Stimulated activated CD4-positive, alpha-beta T cell treated with anti-CD3 and anti-CD28 coated beads, TNF-alpha, amount 100 ng/mL, for 1 hour (primary cell): ENCODE measurements at regions not wholly inside any gene's neighbourhood (a gene's known extent, or its start where the extent isn't known, plus 50 kb on each side); places are given as distances from the start of the nearest gene placed in this dataset.

Experiments used
- DNase-seq, 3 donors: peaks; one replicate each; pipeline ENCODE4 v3.0.0-alpha.2; 2020; ENCODE audit warnings: low read depth in 3 of 3, low spot score in 1 of 3

DNA sequence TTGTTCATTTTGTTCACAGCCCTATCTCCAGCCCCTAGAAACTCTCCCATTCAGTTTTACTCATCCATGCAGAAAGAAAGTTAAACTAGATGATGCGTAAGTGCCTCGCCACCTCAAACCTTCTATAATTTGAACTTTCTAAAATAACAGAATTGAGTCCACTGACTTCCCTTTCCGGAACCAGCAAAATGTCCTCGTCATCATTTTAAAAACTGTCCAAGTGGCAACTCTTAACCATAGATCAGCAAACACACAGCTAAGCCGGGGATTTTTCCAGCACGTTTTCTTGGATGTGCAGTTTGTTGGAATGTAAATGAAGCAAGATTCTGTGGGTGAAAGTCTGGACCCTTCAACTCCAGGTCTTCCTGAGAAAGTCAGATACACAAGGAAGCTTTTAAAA, 369.7 kb upstream of the ERCC4 start:
- DNase-seq = no peak

DNA sequence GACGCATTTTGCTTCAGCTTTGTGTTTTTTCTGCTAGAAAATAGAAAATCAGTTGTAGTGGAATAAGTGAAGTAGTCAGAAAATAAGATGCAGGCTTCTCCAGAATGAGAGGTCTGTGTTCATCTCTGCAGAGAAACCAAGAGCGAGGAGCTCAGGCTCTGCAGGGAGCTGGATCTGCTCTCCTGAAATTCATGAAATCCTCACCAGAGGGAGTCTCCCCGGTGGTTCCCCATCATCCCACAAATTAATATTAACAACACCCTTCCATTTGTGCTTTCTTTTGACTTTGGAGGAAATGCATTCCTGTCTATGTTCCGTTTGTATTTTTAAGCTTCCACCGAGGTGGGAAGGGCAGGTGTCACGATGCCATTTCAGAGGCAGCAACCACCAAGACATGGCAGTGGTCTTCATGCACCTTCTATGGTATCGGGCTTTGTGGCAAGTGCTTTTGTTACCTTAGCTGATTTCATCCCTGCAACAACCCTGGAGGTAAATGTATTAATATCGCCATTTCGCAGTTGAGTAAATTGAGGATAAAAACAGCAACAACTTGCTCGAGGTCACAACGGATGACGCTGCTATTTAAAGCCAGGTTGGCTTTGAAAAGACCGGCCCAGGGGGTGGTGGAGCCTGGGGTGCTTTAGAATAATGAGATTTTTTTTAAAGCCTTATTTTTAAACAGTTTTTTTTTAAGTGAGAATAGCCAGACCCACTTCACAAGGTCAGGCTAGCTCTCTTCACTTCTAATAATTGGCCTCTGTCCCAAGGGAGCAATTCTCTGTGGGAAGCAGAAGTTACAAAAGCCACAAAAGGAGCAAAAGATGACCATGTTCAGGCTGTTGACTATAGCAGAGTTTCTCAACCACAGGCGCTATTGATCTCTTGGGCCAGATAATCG, 367.6 kb upstream of the ERCC4 start:
- DNase-seq = no peak

DNA sequence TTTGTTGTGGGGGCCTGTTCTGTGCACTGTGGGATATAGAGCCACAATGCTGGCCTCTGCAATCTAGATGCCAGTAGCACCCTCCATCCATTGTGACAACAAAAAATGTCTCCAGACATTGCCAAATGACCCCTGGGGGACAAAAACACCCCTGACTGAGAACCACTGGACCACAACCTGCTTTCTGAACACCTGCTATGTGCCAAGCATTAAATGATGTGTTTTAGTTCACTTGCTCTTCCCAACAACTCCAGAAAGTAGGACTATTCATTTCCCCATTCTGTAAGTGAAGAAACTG, 367.0 kb upstream of the ERCC4 start:
- DNase-seq = no peak

DNA sequence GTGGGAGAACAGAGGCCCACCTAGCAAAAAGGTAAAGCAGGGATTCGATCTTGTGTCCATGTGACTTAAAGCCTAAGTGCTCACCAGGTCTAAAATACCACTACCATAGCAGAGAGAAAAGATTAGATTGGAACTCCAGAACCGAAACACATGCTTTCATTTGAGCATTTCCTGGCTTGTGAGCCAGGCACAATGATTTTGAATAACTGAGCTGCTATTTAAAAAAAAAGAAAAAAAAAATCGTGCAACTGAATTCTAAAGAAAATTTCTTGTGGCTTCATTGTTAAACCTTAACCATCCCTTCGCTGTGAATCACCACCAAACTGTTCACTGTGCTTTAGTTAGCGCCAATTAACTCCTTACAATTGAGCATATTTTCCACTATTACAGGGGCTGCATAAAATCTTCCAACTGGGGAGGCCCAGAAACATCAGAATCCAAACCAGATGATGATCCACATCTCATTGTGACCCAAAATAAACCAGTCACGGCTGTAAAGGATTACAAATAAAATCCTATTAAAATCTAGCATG, 366.4 kb upstream of the ERCC4 start:
- DNase-seq = no peak

DNA sequence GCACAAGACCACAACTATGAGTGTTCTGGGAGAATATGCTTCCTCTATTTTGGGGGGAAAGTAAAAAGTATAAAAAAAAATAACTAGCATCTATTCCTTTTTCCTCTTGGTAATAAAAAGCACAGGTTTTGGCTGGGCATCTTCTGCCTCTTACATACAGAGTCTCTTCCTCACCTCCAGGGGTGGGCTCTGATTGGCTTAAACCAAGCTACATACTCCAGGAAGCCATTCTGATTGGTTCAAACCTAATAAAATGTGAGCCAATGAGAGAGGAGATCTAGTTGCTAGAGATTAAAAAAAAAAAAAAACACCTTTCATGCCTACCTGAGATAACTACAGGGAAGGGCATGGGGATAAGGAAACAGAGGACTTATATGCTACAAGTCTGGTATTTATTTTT, 365.9 kb upstream of the ERCC4 start:
- DNase-seq = no peak

DNA sequence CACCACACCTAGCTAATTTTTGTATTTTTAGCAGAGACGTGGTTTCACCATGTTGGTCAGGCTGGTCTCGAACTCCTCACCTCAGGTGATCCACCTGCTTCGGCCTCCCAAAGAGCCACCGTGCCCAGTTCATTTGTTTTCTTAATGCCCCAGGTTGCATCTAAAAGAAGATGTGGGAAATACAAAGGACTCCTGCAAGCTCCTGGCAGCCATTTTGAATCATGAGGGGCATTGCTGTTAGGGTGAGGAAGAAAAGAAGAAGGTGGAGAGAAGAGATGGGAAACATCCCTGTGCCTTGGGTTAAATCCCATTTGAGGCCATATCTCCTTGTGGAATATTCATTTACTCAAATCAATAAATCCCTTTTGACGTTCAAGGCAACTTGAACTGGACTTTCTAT, 365.3 kb upstream of the ERCC4 start:
- DNase-seq = no peak

DNA sequence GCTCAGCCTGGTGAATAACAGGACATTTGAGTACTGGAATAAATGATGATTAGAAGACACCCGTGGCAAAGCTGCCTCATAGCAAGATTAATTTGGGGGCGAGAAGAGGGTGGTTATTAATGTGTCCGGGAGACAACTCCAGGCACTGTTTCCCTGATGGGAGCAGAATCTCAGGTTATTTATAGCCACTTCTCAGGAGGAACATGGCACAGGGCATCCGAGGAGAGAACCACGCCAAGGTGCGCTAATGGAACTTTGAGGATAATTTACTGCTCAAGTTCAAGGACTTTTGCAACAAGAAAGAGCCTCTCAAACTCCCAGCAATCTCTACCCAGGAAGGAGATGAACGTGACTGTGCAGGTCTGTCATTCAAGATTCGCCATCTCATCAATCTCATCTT, 362.5 kb upstream of the ERCC4 start:
- DNase-seq = no peak

DNA sequence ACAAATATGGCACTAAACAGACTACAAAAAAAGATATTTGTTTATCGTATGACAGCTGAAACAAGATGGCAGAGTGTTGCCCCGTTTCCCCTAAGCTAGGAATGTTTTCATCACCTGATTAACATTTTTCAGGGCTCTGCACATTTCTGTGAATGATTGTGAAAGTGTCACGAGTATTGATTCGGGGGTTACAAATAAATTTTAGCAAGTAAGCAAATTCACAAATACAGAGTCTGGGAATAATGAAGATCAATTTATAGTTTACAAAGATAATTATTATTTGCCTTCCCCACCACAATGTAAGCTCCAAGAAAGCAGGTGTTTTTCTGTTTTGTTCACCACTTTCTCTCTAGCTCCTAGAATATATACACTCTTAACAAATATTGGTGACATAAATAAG, 361.2 kb upstream of the ERCC4 start:
- DNase-seq = no peak

DNA sequence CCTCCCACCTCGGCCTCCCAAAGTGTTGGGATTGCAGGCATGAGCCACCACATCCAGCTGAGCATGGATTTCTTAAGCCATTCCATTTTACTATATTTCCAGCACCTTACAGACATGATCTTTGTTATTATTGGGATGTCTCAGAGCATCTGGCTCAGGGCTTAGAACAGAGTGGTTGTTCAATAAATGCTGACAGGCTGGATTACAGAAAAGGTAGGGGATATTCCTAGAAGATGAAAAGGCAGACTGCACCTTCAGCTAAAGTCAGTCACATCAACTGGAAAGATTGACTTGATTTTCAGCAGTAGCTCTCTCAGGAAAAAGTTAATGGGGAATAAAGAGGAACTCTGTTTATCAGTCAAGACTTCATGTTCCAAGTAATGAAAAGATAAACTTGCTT, 360.3 kb upstream of the ERCC4 start:
- no peak for DNase-seq

DNA sequence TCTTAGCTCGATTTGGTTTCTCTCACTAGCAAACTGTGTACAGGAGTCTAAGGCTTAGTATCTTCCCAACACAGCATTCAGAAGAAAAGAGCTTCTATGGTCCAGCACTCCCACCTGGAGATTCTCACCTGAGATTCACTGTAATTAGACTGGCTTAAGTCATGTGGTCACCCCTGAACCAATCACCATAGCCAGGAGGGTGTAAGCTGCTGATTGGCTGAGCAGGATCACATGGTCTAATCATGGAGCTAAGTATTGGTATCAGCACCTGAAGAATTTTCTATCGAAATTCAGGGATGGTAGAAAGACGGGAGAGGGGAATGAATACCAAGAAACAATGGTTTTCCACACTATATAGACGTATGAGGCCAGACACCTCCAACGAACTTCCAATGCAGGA, 359.8 kb upstream of the ERCC4 start:
- DNase-seq = no peak

DNA sequence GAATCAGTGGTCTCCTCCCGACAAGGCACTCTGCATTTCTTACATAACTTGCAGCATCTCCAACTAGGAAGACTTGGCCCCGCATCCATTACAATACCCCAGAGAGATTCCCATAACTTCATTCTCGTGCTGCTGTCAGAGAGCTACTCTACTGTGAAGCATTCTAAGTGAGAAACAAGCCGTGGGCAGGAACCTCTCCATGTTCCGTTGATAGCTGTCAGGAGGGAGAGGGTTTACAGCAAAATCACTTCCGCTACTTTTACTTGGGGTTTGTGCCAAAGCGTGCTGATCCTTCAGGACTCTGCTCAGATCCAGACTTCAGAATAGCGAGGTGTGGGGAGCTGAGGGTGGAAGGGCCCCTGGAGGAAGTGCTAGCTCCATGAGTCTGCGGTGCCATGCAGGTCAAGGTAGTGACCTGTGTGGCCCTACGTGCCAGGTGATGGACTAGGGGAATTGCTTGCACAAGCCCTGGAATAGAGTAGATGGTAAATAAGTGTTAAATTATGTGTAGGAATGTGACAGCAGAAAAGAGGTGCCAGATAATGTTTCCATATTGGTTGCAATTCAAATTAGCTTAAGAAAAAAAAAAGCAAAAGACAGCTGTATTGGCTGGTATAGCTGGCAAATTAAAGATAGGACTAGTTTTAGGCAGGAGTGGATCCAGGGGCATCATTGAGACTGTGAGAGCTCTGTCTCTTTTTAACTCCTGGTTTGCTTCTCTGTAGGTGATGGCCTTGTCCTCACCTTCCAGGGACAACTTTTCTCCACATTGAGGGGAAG, 358.5 kb upstream of the ERCC4 start:
- no peak for DNase-seq

DNA sequence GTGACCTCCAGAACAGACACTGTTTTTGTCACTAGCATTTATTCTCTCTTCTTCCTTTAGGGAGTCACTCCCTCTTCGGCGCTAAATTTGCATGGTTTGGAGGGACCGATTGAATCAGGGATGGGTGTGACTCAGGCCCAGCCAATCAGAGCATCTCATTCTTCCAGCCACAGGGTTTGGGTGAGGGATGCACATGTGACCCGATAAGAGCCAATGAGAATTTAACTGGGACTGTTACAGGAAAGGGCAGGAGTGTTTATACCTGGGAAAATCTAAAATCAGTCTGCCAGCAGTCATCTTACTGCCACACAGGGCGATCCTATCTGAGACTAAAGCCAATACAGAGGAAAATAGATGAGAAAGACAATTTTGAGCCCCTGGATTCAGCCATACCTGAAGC, 351.2 kb upstream of the ERCC4 start:
- no peak for DNase-seq

DNA sequence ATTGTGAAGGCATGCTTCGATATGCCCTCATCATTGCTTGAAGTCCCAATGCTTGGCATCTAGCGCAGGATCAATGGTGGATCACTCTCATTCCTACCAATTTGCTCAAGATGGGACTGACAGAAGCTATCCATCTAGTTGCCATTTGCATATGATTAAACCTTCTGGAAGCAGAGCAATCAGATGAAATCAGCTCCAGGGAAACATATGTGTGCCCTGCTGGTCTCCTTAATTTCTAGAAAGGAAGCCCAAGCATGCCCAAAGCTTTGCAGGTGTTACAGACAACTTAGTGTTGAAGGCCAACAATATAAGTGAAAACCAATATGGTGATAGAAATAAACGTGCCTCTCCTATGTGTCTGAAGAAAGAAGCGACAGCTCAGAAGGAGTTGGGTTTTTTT, 350.0 kb upstream of the ERCC4 start:
- DNase-seq = no peak

DNA sequence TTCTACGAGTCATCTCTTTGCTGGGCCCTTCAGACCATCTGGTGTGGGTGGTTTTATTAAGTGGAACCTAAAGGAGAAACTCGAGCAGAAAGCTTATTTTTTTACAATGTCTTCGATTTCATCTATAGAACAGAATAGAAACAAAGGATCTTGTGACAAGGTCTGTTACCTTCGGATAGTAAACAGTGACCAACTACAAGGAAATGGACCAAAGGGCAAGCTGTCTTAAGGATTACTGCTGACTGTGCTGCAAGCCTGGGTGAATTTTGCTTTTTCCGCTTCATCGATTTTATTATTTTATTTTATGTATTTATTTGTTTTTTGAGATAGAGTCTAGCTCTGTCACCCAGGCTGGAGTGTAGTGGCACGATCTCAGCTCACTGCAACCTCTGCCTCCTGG, 348.9 kb upstream of the ERCC4 start:
- no peak for DNase-seq

DNA sequence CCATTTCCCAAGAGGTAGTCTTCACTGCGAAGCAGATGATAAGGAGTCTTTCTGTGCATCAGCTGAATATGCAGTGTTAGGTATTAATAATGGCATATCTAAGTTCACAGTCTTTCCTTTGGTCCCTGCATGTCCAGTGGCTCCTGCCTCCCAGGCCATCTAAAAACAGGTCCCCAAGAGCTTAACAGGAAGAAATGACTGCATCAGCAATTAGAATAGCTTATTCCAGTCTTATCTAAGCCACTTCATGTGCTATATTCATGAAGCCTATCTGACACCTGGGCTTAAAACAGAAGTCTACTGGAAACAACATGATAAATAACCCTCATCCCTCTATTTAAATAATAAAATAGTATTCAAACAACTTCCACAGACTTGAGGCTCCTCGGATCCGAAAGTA, 346.1 kb upstream of the ERCC4 start:
- no peak for DNase-seq

DNA sequence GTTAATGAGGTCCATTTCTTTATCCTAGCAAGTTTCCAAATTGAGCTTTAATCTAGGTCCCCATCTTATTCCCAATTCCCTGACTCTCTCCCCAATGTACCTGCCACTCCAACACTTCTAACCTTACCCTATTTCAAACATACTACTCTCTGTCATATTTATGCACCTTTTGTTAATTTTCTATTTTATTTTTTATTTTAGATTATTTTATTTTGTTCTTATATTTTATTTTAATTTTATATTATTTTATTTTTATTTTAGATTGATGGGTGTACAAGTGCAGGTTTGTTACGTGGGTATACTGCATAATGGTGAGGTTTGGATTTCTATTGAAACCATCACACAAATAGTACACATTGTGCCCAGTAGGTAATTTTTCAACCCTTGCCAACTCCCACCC, 333.9 kb upstream of the ERCC4 start:
- DNase-seq = no peak

DNA sequence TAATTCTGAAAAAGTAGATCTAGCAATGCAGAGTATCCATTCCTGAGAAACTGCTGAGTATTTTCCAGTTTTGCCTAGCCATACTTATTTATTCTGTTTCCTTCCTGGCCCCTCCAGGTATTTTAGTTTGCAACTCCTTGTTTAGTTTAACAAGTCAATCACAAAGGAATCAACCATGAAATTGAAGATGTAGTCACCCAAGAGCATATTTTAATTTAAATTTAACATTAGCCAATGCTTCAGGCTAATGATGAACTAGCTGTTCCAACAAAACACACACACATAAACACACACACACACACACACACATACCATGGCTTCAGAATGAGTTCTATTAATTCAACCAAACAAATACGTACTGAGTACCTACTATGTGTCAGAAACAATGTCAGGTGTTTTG, 332.8 kb upstream of the ERCC4 start:
- no peak for DNase-seq

DNA sequence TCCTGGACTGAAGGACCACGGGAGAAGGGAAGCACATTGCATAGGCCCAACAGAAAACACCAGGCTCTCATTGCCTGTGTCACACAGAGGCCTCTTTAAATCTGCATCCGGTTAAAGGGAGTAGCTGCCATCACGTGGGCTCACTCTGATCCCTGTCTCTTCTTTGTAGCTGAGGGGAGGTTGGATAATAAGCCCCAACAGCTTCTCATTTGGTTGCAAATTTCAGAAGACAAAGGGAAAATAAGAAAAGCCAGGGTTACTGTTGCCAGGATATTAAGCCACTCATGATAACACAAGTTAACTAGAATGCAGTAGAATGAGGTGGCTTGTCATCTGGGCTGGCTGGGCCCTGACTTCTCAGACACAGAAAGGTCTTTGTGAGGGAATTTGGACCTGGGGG, 325.1 kb upstream of the ERCC4 start:
- DNase-seq = no peak

DNA sequence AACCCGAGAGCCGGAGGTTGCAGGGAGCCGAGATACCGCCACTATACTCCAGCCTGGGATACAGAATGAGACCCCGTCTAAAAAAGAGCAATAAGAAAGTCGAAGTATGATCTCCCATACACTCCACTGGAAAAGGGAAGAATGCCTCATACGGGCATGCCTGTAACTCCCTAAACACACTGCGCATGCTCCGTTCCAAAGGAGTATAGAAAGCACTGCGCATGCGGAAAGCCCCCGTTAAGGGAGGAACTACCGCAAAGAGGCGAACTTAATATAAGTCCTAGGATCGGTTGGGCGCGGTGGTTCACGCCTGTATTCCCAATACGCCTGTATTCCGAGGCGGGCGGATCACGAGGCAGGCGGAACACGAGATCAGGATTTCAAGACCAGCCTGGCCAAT, 313.1 kb upstream of the ERCC4 start:
- no peak for DNase-seq

DNA sequence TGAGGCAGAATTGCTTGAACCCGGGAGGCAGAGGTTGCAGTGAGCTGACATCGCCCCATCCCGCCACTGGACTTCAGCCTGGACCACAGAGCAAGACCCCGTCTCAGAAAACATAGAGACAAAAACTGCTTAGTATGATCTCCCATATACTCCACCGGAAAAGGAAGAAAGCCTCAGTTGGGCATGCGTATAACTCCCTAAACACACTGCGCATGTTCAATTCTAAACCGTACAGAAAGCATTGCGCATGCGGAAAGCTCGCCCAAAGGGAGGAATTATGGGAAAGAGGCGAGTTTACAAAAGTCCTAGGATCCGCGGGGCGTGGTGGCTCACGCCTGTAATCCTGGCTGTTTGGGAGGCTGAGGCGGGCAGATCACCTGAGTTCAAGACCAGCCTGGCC, 312.7 kb upstream of the ERCC4 start:
- no peak for DNase-seq

DNA sequence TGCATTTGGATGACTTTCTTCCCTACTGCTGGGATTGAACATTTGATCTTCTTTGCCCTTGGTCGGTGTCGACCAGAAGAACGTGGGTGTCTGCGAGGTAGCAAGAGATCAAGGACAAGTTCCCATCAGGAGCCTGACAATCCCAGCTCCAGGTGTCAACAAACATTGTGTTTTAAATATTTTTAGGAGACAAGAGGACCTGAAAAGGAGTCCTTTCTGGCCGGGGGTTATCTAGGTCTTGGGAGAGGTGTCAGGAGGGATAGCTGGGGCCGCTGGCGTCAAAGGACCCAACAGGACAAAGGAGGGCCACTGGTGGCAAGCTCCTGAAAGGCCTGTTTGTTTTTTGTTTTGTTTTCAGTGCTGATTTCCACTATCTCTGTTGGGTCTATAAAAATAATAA, 308.4 kb upstream of the ERCC4 start:
- no peak for DNase-seq

DNA sequence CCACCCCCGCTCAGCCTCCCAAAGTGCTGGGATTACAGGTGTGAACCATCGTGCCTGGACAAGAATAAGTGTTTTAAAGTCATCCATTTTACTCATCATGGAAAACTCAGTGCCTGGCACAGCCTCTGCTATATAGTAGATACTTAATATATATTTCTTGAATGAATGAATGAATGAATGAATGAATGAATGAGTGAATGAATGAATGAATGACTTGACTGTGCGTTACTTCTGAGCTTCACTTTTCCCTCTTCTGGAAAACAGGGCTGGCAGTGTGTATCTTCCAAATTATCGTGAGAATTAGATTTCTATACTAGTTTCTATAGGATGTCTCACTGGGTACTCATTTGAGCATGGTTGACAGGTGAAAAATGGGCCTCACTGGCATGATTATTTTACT, 307.3 kb upstream of the ERCC4 start:
- DNase-seq = no peak

DNA sequence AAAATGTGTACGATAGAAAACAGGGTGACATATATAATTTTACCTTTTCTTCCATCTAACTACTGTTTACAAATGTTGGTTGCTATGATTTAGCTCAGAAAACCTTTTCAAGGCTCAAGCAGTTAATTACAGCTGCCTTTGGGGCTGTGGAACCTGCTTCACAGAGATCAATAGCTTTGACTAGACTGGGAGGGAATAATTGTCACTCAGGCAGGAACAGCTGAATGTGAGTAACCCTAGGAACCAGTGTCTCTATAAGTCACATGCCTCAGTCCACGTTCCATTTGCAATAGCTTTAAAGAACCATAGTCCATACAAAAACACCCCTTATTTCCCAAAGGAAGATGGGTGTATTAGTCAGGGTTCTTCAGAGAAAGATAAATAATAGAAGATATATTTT, 306.8 kb upstream of the ERCC4 start:
- no peak for DNase-seq
